Endothelial cell of umbilical vein (primary cell): ENCODE measurements at regions not wholly inside any gene's neighbourhood (a gene's known extent, or its start where the extent isn't known, plus 50 kb on each side); places are given as distances from the start of the nearest gene placed in this dataset.

ENCODE experiments used
- BruUV-seq: library from RNA; stranded (reverse); fragments of 400-500 nt; replicated peaks from 2 replicates; lab custom pipeline; 2021; lab: Mats Ljungman, UMichigan
- CTCF ChIA-PET: fragments of 300-600, 350-600 bp; sonication (Branson Sonifier 250); formaldehyde crosslinking; loops from one replicate; lab custom pipeline; 2021; ENCODE audit warnings: antibody characterized with exemption, inconsistent platforms; lab: Charles Lee
- POLR2A ChIA-PET: fragments of 300-600, 350-600 bp; sonication (Branson Sonifier 250); formaldehyde crosslinking; loops from one replicate; lab custom pipeline; 2021; ENCODE audit warnings: antibody characterized with exemption, inconsistent platforms; lab: Charles Lee
- DNase-seq: peaks from one replicate; pipeline ENCODE4 v3.0.0-alpha.2; 2011; ENCODE audit warnings: low read depth, low spot score
- FAIRE-seq: peaks from 2 replicates; lab custom pipeline; 2011; peaks lifted over from hg19 to GRCh38; lab: Jason Lieb, UNC
- H2AFZ ChIP-seq: 2 replicates; pipeline ENCODE4 v1.6.0; 2012; ENCODE audit warnings: low read depth, low read length, control low read depth, inconsistent platforms
- H3K27ac ChIP-seq: 2 replicates; pipeline ENCODE4 v1.5.1; 2011; ENCODE audit warnings: low read depth, mild to moderate bottlenecking, control low read depth, low read length, moderate library complexity; ENCODE audit not compliant: insufficient read depth
- H3K27me3 ChIP-seq, 2 experiments: 2 replicates each; pipeline versions ENCODE4 v1.6.0 to v1.6.1; 2011; ENCODE audit warnings: low read length in 2 of 2, mixed read lengths in 1 of 2; ENCODE audit not compliant: control insufficient read depth in 2 of 2, insufficient read depth in 2 of 2
- H3K36me3 ChIP-seq, 2 experiments: 2 replicates in 1 of 2; 3 replicates in 1 of 2; pipeline ENCODE4 v1.5.1; 2011; ENCODE audit warnings: low read length in 2 of 2, mild to moderate bottlenecking in 1 of 2, moderate library complexity in 1 of 2; ENCODE audit not compliant: control insufficient read depth in 2 of 2, insufficient read depth in 2 of 2; ENCODE audit errors: extremely low read depth in 1 of 2
- H3K4me1 ChIP-seq: 3 replicates; pipeline ENCODE4 v1.5.1; 2011; ENCODE audit warnings: mild to moderate bottlenecking, low read length; ENCODE audit not compliant: control insufficient read depth, insufficient read depth; ENCODE audit errors: extremely low read depth
- H3K4me2 ChIP-seq: 2 replicates; pipeline ENCODE4 v1.6.1; 2011; ENCODE audit warnings: low read length, control low read depth, mixed read lengths; ENCODE audit not compliant: insufficient read depth
- H3K4me3 ChIP-seq, 3 experiments: fragments of 200-600 bp in 1 of 3; sonication (generic), shearing (Covaris generic) in 1 of 3; replicated peaks in 1 of 3; 2 replicates each; pipeline ENCODE4 v1.5.1; 2011 to 2016; ENCODE audit warnings: control low read depth in 3 of 3, low read length in 3 of 3, mild to moderate bottlenecking in 2 of 3, inconsistent platforms in 1 of 3, low read depth in 1 of 3, moderate library complexity in 1 of 3; ENCODE audit not compliant: insufficient read depth in 1 of 3
- H3K79me2 ChIP-seq: 2 replicates; pipeline ENCODE4 v1.6.0; 2012; ENCODE audit warnings: low read length, inconsistent platforms; ENCODE audit not compliant: control insufficient read depth, insufficient read depth
- H3K9ac ChIP-seq: replicated peaks from 2 replicates; pipeline ENCODE3; 2011; ENCODE audit warnings: low read length, control low read depth; ENCODE audit not compliant: insufficient read depth; ENCODE audit errors: extremely low read depth
- H3K9me1 ChIP-seq: replicated peaks from 3 replicates; pipeline ENCODE4 v1.6.0; 2011; ENCODE audit warnings: mild to moderate bottlenecking, low read length; ENCODE audit not compliant: control insufficient read depth, insufficient read depth; ENCODE audit errors: extremely low read depth
- H3K9me3 ChIP-seq: replicated peaks from 2 replicates; pipeline ENCODE4 v1.5.1; 2012; ENCODE audit warnings: low read length, inconsistent platforms; ENCODE audit not compliant: control insufficient read depth, insufficient read depth
- H4K20me1 ChIP-seq: replicated peaks from 2 replicates; pipeline ENCODE3; 2011; ENCODE audit warnings: mild to moderate bottlenecking, low read length; ENCODE audit not compliant: control insufficient read depth, insufficient read depth; ENCODE audit errors: extremely low read depth
- CTCF ChIP-seq, 2 donors: IDR thresholded peaks; 1 replicate in 1 of 2; 2 replicates in 1 of 2; pipeline ENCODE4 v1.5.1; 2011; ENCODE audit warnings: low read length in 2 of 2, mild to moderate bottlenecking in 2 of 2, moderate library complexity in 2 of 2, control low read depth in 1 of 2, inconsistent platforms in 1 of 2, low read depth in 1 of 2; ENCODE audit not compliant: insufficient read depth in 1 of 2; ENCODE audit errors: extremely low read depth in 1 of 2
- EZH2 ChIP-seq: IDR thresholded peaks from 2 replicates; pipeline ENCODE4 v1.6.1; 2012; ENCODE audit warnings: borderline replicate concordance, low read depth, mild to moderate bottlenecking, moderate library complexity, low read length, inconsistent platforms; ENCODE audit not compliant: severe bottlenecking
- FOS ChIP-seq: IDR thresholded peaks from 2 replicates; pipeline ENCODE4 v1.6.1; 2011; ENCODE audit warnings: mild to moderate bottlenecking, low read length, moderate library complexity, borderline replicate concordance; ENCODE audit not compliant: insufficient read depth
- GATA2 ChIP-seq: IDR thresholded peaks from 2 replicates; pipeline ENCODE4 v1.7.0; 2011; ENCODE audit warnings: low read depth, mild to moderate bottlenecking, moderate library complexity, mixed read lengths, low read length; ENCODE audit not compliant: insufficient read length, insufficient read depth
- JUN ChIP-seq: IDR thresholded peaks from 2 replicates; pipeline ENCODE4 v1.6.1; 2011; ENCODE audit warnings: borderline replicate concordance, low read depth; ENCODE audit not compliant: insufficient read length, insufficient read depth
- MAX ChIP-seq: IDR thresholded peaks from 2 replicates; pipeline ENCODE4 v1.6.1; 2011; ENCODE audit not compliant: insufficient read depth, insufficient read length
- MYC ChIP-seq: IDR thresholded peaks from one replicate; pipeline ENCODE4 v1.6.1; 2011; ENCODE audit warnings: mild to moderate bottlenecking, low read depth, low read length
- POLR2A ChIP-seq: IDR thresholded peaks from 2 replicates; pipeline ENCODE4 v1.6.1; 2012; ENCODE audit warnings: low read depth, mild to moderate bottlenecking, control low read depth, low read length
- POLR2AphosphoS5 ChIP-seq: IDR thresholded peaks from 2 replicates; pipeline ENCODE4 v1.6.1; 2012; ENCODE audit warnings: low read depth, mild to moderate bottlenecking, control low read depth, low read length, moderate library complexity; ENCODE audit not compliant: insufficient read depth
- dilution Hi-C: fragments of 300-500 bp; cut with MboI; formaldehyde crosslinking; loops from one replicate; pipeline ENCODE4 v1.15.0; 2019; ENCODE audit warnings: low sequenced_read_pairs; ENCODE audit not compliant: extremely low pct_ligation_motif_present
- intact Hi-C: fragments of 100-400 bp; cut with micrococcal nuclease; formaldehyde crosslinking; loops from one replicate; pipeline ENCODE4 v1.10.0; 2022

- Histone ChIP-seq H3K79me2 (no peaks in the 10 kb centered on the region), H3K9me1 (no peaks in the 10 kb centered on the region), H3K4me3 (no peak overlapping the region), H2AFZ (no peak overlapping the region), H3K9ac (no peak overlapping the region), H3K4me1 (no peaks in the 10 kb centered on the region), H3K4me2 (no peak overlapping the region), H3K36me3 (no peaks in the 10 kb centered on the region), H3K27me3 (no peaks in the 10 kb centered on the region), H4K20me1 (no peaks in the 10 kb centered on the region), H3K9me3 (no peaks in the 10 kb centered on the region), H3K27ac (no peak overlapping the region)
- dilution Hi-C loops (no loop called here), intact Hi-C loops (no loop called here)
- no peak for TF ChIP-seq JUN
- TF ChIP-seq MYC: no peak
- no peak for TF ChIP-seq GATA2
- TF ChIP-seq CTCF (IDR thresholded peaks at IDR 0.05; ENCODE audit: extremely low read depth in 1 of 2, insufficient read depth in 1 of 2, low read depth in 1 of 2, low read length in 2 of 2): no peak
- TF ChIP-seq POLR2A: no peak
- no peak for TF ChIP-seq POLR2AphosphoS5
- no peak for TF ChIP-seq FOS
- TF ChIP-seq MAX: no peak
- no peak for TF ChIP-seq EZH2
- CTCF ChIA-PET: no interaction called here
- DNase-seq: no peak
- FAIRE-seq: no peak
- POLR2A ChIA-PET: no interaction called here
- no TSS peak for BruUV-seq
These were observed 264.7 kb downstream of the PARN start for GRCh38 chr16:14365200-14365851.
